SKM-1 (cell line): ENCODE measurements at regions not wholly inside any gene's neighbourhood (a gene's known extent, or its start where the extent isn't known, plus 50 kb on each side); places are given as distances from the start of the nearest gene placed in this dataset.

Experiments
- DNase-seq: peaks from one replicate; lab custom pipeline; 2025; ENCODE audit not compliant: unreplicated experiment; lab: John Stamatoyannopoulos, UW

GRCh38 chr15:97077975-97078374 lies 747.5 kb downstream of the NR2F2 start:
- DNase-seq: no peak

GRCh38 chr15:97078591-97078990 lies 748.1 kb downstream of the NR2F2 start:
- no peak for DNase-seq

GRCh38 chr15:97081666-97082226 lies 751.2 kb downstream of the NR2F2 start:
- no peak for DNase-seq

GRCh38 chr15:97082830-97083229 lies 752.3 kb downstream of the NR2F2 start:
- DNase-seq: no peak

GRCh38 chr15:97084650-97085049 lies 754.1 kb downstream of the NR2F2 start:
- DNase-seq: no peak

GRCh38 chr15:97085731-97086130 lies 755.2 kb downstream of the NR2F2 start:
- DNase-seq: no peak

GRCh38 chr15:97087006-97087741 lies 756.7 kb downstream of the NR2F2 start:
- DNase-seq: no peak

- no peak for DNase-seq
Measured at GRCh38 chr15:97091093-97091492, 760.6 kb downstream of the NR2F2 start.

- no peak for DNase-seq
Measured at GRCh38 chr15:97092656-97093055, 762.2 kb downstream of the NR2F2 start.

- no peak for DNase-seq
Measured at GRCh38 chr15:97096303-97096835, 765.9 kb downstream of the NR2F2 start.

- DNase-seq: no peak
Measured at GRCh38 chr15:97099040-97099439, 768.5 kb downstream of the NR2F2 start.

- no peak for DNase-seq
Measured at GRCh38 chr15:97101572-97101971, 771.1 kb downstream of the NR2F2 start.

GRCh38 chr15:97114900-97115760 lies 784.6 kb downstream of the NR2F2 start:
- no peak for DNase-seq

GRCh38 chr15:97115761-97116070 lies 785.2 kb downstream of the NR2F2 start:
- DNase-seq: no peak

GRCh38 chr15:97124790-97125189 lies 794.3 kb downstream of the NR2F2 start:
- DNase-seq: no peak

- no peak for DNase-seq
Measured at GRCh38 chr15:97126553-97127233, 796.2 kb downstream of the NR2F2 start.

GRCh38 chr15:97129674-97130073 lies 799.2 kb downstream of the NR2F2 start:
- DNase-seq: no peak

GRCh38 chr15:97140216-97140615 lies 809.7 kb downstream of the NR2F2 start:
- DNase-seq: no peak

GRCh38 chr15:97141360-97141759 lies 810.9 kb downstream of the NR2F2 start:
- no peak for DNase-seq

GRCh38 chr15:97141871-97142270 lies 811.4 kb downstream of the NR2F2 start:
- no peak for DNase-seq
